NCI-H460 (cell line): ENCODE measurements at regions not wholly inside any gene's neighbourhood (a gene's known extent, or its start where the extent isn't known, plus 50 kb on each side); places are given as distances from the start of the nearest gene placed in this dataset.
A peak's percentile ranks its signal among the peaks of the same experiment; 100 is the strongest.
"Not testable (repeated sequence)": the region's sequence is repeated elsewhere in the genome, so short reads cannot be mapped to it uniquely, and the experiment has no call there.

Experiments used
- DNase-seq: peaks from one replicate; pipeline ENCODE4 v3.0.0-alpha.2; 2016; ENCODE audit warnings: low read depth; ENCODE audit errors: extremely low read depth

DNA sequence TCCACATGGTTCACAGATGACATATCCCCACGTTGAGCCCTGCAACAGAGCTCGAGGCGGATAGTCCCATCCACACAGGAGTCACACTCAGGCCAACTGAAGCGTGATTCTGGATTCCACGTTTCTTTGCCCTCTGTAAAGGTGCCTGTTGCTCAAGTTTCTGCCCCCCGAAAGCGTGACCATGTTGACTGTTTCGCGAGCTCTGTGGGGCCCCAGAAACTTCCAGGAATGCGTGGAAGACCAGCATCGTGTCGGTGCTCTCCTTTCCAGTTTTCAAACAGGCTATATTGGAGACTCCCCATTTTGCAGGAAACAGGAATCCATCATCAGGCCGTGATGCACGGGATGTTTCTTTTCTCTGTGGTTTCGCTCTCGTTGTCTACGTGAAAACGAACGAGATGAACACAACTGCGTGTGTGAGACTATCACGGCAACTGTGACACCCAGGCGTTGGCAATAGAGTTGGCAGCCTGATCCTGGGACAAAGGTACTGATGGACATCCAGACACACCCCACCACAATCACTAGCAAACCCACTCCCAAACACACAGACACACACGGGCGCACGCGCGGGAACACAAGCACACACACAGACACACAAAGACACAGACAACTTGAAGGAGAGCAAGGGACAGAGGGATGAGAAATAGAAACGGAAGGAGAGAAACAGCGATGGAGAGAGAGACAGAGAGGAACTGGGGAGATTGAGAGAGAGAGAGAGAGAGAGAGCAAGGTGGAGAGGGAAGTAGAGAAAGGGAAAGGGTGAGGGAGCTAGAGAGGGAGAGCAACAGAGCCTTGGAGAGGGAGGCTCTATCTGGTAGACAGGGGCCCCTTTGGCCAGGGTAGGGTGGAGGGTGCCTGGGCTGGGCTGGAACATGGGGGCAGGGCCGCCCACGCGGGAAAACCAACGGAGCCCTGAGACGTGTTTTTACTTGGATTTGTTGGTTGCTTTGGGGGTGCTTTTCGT lies 1609.3 kb downstream of the SPATA31A7 start:
- not testable (repeated sequence) for DNase-seq

DNA sequence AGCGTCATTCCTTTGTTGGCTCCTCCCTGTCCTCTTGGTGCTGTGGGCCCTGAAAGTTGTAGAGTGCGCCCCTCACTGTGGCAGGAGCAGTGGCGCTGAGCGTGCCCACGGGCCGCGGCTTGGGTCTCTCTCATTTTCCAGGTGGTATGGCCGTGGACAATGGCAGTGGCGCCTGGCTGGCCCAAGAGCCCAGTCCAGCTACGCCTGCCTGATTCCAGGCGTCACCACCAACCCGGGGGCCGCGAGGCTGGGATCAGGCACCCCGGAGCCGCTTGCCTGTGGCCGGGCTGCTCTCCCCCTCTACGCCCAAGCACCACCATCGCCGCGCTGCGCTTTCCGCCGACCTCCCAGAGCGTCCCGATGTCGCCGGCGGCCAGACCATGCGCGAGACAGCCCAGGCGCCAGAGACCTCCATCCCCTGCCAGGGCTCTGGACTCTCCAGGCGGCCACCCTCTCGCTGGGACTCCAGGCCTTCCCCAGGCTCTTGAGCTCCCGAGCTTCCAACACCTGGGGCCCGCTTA lies 1610.1 kb downstream of the SPATA31A7 start:
- not testable (repeated sequence) for DNase-seq

DNA sequence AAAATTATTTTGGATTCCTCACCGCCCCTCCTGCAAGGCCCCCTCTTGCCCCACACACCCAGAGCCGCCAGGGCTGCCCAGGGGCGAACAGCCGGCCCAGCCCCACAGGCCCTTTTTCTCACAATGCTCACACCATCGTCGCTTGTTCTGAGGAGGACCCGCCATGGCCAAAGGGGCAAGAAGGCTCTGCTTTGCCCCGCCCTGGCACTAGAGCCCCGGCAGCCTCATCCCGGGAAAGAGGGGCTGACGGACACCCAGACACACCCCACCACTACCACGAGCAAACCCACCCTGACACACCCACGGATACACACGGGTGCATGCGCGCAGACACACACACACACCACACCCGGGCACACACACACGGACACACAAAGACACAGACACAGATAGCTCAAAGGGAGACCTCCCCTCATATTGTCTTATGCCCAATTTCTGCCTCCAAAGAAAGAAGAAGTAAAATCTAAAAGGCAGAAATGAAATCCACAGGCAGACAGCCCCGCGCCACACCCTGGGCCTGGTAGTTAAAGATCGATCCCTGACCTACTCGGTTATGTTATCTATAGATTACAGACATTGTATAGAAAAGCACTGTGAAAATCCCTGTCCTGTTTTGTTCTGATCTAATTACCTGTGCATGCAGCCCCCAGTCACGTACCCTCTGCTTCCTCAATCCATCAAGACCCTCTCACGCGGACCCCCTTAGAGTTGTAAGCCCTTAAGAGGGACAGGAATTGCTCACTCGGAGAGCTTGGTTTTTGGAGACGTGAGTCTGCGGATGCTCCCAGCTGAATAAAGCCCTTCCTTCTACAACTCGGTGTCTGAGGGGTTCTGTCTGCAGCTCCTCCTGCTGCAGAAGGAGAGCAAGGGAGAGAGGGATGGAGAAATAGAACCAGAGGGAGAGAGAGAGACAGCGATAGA lies 1610.9 kb downstream of the SPATA31A7 start:
- not testable (repeated sequence) for DNase-seq

DNA sequence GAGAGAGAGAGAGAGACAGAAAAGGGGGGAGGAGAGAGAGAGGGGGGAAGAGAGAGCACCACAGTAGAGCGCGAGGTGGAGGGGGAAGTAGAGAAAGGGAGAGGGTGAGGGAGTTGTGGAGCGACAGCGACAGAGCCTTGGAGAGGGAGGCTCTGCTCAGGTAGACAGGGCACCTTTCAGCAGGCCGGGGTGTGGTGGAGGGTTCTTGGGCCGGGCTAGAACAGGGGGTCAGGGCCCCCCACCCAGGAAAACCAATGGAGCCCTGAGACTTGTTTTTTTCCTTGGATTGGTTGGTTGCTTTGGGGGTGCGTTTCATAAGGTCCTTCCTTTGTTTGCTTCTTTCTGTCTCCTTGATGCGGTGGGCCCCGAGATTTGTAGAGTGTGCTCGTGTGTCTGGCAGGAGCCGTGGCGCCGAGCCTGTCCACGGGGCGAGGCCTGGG lies 1611.6 kb downstream of the SPATA31A7 start:
- DNase-seq = not testable (repeated sequence)

DNA sequence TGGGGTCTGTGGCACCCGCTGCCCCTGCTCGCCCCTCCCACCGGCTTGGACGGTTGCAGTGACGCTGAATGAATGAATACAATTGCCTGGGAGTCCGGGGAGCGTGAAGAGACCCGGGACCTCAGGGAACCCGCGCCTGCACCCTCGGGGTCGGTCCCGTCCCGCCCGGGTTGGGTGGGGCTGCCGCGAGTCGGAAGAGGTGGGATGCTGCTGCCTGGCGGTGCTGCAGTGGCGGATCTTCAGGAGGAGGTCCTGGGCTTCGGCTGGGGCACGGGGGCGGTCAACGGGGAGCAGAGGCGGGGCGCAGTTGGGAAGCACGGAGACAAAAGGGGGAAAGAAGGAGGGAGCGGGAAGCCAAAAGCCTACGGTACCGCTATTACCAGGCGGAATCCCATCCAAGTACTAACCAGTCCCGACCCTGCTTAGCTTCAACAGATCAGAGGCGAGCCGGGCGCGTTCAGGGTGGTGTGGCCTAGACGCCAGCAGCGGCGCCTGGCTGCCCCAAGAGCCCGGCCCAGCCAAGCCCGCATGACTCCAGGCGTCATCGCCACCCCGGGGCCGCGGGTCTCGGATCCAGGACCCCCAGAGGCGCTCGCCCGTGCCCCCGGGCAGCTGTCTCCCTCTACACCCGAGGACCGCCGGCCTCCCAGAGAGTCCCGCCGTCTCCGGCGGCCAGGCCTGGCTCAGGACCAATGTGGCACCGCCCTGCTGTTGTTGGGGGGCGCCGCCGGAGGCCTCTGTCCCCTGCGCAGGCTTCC lies 1612.3 kb downstream of the SPATA31A7 start:
- DNase-seq = peak; percentile 34

DNA sequence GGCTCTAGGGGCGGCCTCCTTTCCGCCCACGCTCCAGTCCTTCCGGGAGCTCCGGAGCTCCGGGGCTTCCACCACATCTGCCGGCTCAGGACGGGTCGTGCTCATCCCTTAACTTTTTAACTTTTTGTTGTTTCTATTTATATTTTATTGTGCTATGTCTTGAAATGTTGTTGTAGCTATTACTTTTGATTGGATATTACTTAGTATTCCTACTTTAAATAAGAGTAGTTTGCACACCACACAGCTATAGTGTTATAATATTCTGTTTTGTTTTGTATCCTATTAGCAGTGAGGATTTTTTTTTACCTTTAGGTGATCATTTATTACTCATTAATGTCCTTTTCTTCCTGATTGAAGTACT lies 1612.9 kb downstream of the SPATA31A7 start:
- DNase-seq = not testable (repeated sequence)

DNA sequence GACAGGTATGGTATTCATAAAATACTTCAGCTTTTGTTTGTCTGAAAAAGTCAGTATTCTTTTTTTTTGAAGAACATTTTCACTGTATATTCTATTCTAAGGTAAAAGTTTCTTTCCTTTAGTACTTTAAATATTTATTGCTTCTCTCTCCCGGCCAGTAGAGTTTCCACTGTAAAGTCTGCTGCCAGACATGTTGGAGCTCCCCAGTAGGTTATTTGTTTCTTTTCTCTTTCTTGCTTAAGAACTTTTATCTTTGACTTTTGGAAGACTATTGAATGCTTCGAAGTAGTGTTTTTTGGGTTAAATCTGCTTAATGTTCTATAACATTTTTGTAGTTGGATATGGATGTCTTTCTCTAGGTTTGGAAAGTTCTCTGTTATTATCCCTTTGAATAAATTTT lies 1613.3 kb downstream of the SPATA31A7 start:
- DNase-seq = not testable (repeated sequence)

DNA sequence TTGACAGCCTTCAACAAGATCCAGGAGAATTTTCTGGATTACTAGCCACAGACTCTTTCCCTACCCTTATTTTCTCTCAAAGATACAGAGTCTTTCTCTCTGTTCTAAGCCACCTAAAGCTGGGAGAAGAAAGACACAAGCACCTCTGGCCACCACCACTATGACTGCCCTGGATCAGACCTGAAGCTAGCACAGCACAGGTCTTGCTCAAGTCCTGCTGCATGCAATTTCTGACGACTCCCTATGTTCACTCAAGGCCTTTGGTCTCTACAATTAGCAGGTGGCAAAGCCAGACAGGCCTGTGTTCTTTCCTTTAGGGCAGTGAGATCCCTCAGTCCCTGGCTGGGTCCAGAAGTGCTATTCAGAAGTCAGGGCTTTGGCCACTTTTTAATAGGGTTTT lies 1614.5 kb downstream of the SPATA31A7 start:
- not testable (repeated sequence) for DNase-seq

DNA sequence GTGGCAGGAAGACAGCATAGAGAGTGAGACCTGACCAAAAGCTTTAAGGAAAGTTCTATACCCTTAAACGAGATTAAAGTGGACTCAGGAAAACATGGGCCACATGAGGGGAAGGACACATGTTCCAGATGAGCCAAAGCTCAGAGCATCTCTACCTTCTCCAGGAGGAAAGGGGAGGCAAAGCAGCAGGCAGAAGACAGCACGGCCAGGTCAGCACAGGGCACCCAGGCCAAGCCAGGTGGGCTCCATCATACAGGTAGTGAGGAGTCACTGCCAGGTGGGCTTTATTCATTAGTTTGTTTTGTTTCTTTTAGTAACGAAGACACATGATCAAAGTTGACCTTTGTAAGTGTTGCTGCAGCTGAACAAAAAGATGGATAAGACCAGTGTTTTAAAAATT lies 1617.6 kb downstream of the SPATA31A7 start:
- not testable (repeated sequence) for DNase-seq

DNA sequence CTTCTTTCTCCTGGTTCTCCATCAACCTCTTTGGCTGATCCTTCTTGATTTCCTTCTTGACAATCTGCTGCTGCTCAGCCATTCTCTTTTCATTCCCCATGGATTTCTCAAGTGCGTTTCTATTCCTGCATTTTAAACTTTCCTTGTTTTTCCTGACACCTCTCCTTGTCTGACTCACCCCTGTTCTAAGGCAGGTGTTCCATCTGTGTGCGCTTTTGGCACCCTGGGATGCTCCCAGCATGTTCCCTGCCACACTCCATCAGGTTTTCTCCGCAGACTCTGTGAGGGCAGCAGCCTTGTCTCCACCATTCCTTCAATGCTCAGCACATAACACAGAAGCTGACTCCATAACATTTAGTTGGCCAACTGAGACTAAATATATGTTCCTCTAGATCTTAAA lies 1618.2 kb downstream of the SPATA31A7 start:
- not testable (repeated sequence) for DNase-seq

DNA sequence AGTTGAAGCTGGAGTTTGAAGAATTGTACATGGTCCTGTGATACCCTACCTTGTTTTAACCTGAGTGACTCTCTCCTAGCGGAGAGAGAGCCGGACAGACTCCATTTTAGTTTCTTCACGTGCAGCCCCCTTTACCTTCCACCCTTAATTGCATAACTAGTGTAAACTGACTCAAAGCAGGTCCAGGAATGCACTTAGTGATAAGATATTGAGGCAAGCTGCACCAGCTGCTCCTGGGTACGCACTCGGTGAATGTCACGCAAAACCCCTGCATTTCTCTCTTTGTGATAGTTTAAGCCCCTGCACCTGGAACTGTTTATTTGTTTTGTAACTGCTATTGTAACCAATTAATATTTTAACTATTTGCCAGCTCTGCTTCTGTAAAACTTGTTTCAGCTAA lies 1620.5 kb downstream of the SPATA31A7 start:
- DNase-seq = not testable (repeated sequence)

DNA sequence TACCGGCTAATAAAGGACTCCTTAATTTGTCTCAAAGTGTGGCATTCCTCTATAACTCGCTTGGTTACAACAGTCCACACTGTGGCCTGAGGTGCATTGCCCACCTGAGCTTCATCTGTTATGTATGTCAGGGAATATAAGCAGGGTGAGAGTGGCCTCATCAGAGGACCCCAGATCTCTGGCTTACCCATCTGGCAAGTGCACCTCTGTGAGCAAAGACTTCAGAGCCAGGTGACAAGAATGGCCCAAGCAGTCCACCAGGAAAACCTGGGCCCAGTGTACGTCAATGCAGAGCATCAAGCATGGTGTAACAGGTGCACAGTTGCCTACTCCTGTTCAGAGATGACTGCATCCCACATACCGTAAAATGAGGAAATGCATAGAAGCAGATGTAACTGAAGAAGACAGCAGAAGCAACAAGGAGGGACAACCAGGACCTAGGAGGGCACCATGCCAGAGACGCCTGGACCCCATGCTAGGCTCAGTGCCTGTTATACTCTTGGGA lies 1621.0 kb downstream of the SPATA31A7 start:
- DNase-seq = not testable (repeated sequence)

DNA sequence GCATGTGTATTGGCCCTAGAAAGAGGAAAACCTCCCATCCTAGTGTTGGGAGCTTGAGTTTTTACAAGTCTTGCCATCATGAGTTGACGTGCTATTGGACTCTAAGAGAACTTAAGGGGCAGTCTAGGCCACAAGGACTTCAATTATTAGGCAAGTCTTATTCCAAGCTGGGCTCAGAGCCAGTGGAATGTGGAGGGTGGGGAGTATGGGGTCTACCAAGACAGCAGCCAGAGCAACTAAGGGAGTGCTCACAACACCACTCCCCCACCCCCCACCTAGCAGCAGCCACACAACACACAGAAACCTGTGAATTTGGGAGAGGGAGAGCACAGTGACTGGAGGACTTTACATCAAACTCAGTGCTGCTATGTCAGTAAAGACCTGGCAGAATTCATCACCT lies 1625.6 kb downstream of the SPATA31A7 start:
- DNase-seq = not testable (repeated sequence)

DNA sequence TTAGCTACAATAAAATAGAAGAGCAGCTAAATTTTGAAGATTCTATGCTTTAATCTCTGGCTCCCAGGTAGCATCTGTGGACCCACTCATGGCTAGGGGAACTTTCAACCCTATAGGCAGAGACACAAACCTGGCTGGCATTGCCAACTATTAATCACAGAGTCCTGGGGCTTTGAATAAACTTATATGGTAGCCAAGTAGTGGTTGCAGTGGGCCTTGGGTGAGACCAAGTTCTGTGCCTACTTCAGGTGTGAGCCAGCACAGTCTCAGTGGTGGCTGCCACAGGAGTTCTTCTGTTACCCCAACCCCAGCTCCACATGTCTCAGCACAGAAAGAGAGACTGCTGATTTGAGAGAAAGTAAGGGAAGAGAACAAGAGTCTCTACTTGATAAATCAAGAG lies 1626.5 kb downstream of the SPATA31A7 start:
- DNase-seq = not testable (repeated sequence)

DNA sequence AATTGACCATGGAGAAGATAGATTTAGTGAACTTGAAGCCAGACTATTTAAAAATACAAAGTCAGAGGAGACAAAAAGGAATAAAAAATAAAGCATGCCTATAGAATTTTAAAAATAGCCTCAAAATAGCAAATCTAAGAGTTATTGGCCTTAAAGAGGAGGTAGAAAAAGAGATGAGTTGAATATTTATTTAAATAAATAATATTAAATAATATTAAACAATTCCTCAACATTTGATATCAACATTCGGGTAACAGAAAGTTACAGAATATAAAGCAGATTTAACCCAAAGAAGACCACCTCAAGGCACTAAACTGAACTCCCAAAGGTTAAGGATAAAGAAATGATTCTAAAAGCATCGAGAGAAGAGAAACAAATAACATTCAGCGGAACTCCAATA lies 1627.4 kb downstream of the SPATA31A7 start:
- DNase-seq = not testable (repeated sequence)

DNA sequence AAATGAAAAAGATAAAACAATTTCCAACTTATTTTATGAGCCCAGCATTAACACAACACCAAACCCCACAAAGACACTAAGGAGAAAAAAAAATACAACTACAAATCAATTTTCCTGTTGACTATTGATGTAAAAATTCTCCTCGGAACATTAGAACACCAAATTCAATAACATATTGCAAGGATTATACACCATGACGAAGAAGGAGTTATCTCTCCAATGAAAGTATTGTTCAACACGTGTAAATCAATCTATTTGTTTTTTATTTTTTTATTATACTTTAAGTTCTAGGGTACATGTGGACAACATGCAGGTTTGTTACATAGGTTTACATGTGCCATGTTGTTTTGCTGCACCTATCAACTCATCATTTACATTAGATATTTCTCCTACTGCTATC lies 1632.3 kb downstream of the SPATA31A7 start:
- DNase-seq = not testable (repeated sequence)

DNA sequence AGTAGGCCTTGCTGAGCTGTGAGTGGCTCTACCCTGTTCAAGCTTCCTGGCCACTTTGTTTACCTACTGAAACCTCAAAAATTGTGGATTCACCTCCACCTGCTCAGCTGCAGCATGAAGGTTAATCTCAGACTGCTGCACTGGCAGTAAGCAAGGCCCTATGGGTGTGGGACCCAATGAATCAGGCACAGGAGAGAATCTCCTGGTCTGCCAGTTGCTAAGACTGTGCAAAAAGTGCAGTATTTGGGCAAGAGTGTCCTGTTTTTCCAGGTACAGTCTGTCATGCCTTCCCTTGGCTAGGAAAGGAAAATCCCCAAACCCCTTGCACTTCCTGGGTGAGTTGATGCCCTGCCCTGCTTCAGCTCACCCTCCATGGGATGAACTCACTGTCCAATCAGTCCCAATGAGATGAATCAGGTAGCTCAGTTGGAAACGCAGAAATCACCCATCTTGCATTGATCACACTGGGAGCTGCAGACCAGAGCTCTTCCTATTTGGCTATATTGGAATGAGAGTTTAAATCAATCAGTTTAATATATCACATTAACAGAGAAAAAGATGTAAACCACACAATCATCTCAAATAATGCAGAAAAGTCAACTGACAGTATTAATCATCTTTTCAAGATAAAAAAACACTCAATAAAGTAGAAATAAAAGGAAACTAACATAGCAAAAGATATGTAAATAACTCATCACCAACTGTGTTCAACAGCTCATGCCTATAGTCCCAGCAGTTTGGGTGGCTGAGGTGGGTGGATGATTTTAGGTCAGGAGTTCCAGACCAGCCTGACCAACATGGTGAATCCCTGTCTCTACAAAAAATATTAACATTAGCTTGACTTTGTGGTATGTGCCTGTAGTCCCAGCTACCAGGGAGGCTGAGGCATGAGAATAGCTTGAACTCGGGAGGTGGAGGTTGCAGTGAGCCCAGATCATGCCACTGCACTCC lies 1638.4 kb downstream of the SPATA31A7 start:
- not testable (repeated sequence) for DNase-seq

DNA sequence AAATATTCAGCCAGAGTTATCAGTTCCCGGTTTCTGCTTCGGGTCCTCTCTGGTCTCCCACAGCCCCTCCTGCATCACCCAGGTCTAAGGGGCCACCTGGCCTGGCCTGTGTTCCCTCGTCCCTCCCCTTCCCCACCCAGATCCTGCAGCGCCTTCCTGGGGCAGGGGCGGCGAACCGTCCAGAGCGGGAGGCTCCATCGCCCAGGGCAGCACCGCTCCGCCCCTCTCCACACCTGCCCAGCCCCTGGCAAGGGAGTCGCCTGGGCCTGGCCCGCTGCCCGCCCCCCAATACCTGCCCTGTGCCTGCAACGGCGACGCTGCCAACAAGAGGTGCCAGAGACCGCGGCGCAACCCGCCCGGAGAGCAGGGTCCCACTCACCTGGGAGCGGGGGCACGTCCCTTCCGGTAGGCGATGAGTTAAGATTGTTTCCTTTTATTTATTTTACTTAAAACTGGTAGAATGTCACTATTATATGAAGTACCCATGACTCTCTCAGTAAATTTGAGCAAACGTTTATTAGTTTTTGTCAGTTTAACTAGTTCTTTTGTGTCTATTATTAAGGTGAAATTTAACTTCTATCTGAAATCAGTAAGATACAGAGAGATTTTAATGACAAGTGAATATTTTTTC lies 1641.1 kb downstream of the SPATA31A7 start:
- not testable (repeated sequence) for DNase-seq
